HG03342 (cell line): ENCODE measurements at regions not wholly inside any gene's neighbourhood (a gene's known extent, or its start where the extent isn't known, plus 50 kb on each side); places are given as distances from the start of the nearest gene placed in this dataset.
"Not testable (repeated sequence)": the region's sequence is repeated elsewhere in the genome, so short reads cannot be mapped to it uniquely, and the experiment has no call there.

Experiments
- ATAC-seq: cut with Tn5 transposase; IDR thresholded peaks from one replicate; pipeline ENCODE4 v1.9.1; 2021; ENCODE audit warnings: mild to moderate bottlenecking, moderate library complexity; ENCODE audit not compliant: unreplicated experiment

DNA sequence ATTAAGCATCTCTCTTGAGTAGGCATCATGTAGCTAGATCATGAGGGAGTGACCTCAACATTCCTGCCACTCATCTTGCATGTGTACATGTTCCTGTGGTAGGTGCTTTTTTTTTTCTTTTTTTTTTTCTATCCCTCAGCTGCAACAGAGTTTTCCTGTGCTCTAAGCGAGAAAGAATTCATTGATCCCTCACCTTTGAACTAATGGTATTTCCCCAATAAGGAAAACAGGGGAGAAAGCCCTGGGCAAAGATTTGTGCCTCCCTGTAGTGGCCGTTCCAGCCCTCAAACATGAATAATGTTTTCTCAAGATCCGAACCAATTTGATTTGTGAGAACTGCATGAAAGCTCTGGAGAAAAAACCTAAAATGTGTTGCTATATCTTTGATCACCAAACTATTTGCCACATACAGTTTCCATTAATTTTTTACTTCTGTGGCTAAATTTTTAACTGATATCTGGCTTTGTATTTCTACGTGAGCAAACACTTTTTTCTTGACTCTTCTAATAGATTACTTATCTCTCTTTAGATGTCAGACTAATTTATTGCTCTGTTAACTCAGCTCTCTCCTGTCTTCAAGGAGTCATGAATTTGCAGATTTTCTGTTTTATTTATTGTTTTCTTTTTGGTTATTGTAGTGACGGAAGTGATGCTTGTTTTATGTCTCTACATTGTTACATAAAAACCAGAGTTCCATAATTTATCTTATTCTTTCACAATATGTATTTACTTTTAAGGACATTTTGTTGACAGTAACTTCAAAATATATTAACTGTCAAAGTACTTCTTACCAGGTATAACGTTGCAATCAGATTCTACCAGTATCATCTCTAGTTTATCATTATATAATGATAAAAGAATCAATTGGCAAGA lies 1396.5 kb downstream of the OTOL1 start:
- ATAC-seq: no peak

- ATAC-seq: no peak
Measured at GRCh38 chr3:162897291-162897690, 1400.7 kb downstream of the OTOL1 start.

DNA sequence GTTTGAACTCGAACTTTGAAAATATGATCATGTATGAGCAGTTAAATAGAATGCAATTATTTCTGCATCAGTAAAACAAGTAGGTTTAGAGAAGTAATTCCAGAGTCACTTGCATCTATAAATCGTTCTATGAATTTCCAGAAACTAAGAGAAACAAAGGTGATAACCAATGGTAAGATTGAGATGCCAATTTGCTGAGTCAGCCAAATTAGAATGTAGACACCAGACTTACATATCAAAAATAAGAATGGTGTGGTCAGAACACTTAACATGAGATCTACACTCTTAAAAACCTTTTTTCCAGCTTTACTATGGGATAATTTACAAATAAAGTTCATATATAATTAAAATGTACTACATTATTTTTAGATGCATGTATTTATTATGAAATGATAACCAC lies 1435.9 kb downstream of the OTOL1 start:
- ATAC-seq: no peak

DNA sequence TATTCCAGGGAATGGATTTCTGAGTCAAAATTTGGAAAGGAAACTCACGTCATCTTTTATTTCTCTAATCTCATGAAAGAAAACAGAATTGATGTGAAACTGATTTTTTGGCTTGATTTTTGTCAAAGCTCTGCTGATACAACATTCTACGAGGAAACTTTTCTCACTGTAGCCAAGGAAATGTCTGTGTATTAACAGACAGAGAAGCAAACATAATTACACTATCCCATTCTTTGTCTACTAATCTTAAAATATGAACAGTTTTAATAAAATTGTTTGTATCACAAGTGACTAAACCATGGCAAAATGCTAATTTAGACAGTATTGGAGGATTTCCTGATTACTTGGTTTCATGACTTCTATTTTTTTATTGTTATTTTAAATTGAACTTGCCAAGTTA lies 1437.0 kb downstream of the OTOL1 start:
- ATAC-seq: no peak

GRCh38 chr3:162936706-162937105 lies 1440.1 kb downstream of the OTOL1 start:
- no peak for ATAC-seq

DNA sequence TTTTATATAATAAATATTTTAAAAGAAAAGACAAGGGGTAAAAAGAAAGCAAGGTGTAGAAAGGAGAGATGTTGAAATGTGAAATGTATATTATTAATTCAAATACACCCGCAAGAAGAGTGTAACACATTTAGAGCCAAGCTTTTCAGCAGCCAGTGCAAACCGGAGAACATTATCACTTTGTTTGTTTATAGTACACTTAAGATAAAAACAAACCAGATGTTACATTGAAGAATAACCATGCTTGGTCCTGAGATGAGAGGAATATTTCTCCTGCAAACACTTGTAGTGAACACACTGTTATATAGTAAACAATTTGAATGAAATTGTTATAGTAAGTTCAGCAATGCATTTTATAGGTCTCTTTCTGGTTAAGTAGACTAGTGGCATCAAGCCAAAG lies 1441.5 kb downstream of the OTOL1 start:
- ATAC-seq: no peak

DNA sequence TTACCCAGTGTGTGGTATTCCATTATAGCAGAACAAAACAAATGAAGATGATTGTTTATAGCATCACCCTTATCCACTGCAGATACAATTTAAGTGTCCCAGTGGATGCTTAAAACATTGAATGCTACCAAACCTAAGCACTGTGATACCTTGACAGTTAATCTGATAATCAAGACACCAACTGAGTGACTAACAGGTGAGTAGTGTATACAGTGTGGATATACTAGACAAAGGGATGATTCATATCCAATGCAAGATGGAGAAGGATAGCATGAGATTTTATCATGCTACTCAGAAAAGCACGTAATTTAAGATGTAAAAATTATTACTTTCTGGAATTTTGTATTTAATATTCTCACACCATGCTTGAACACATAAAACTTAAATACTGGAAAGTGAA lies 1449.0 kb downstream of the OTOL1 start:
- ATAC-seq: no peak

GRCh38 chr3:162956711-162957110 lies 1460.1 kb downstream of the OTOL1 start:
- ATAC-seq: no peak

- ATAC-seq: no peak
Measured at GRCh38 chr3:162960269-162960668, 1463.7 kb downstream of the OTOL1 start.

DNA sequence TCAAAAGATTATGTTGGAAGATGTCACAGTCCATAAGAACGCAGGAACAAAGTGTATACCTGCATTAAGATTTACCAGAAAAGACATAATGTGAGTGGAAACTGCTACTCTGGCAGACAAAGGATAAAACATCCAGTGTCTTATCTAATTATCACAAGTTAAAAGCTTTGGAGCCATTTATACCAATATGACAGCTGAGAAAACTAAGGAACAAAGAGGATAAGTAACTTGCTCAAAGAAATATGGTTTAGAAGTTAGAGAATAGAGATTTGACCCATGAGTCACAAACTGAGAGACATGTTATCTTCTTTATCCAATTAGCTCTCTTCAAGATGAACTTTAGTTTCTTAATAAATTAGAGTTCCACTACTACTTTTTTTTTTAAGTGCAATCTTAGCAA lies 1473.7 kb downstream of the OTOL1 start:
- no peak for ATAC-seq

- ATAC-seq: no peak
Measured at GRCh38 chr3:162971715-162972114, 1475.1 kb downstream of the OTOL1 start.

DNA sequence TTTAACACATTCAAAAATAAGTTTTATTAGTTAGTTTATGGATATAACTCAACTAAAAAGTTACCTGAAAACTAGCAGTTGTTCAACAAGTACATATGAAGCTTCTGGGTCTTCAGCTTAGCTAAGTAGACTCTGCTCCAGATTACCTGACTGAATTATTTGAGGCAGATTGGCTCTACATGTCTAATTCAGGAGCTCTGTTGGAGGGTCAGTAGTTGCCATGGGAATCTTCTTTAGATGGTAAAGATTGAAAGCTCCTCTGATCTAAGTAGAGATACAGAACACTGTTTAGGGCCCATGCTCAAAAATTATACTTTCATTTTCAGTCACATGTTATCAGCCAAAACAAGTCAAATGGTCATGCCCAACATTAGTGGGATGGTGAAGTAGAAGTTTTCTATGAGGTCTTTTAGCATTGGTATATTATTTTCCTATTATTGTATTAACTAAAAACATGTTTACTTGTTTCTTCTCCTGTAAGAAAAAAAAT lies 1476.9 kb downstream of the OTOL1 start:
- no peak for ATAC-seq

DNA sequence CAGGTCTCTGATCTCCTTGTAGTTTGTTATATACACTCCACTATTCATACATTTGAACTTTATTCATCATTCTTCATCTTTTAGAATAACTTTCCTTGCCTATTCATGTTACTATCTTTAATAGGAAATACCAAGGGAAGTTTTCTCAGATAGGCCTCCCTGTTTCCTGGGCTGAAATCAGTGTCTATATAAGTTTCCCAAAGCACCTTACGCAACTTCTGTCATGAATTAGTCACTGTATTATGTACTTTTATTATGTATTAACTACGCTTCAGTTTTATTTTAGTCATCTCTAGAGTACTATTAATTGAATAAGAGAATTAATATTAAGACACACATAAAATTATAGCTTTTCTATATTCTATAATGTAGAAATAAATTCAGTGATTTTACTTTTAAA lies 1481.5 kb downstream of the OTOL1 start:
- no peak for ATAC-seq

DNA sequence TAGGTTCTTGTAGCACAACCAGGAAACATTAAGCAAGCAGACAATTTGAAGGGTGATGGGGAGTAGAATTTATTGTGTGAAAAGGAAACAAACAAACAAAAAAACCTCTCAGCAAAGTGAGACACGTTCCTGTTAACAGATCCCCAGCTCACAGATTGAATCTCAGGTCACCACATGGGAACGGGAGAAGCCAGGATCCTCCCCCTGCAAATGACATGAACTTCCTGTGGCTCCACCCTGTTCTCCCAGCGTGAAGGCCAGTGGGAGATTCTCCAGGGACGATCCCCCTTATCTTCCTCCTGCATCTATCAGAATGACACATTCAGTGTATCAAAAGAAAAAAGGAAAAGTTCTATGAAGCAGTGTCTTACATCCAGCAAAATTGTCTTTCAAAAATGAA lies 1488.1 kb downstream of the OTOL1 start:
- ATAC-seq: no peak

DNA sequence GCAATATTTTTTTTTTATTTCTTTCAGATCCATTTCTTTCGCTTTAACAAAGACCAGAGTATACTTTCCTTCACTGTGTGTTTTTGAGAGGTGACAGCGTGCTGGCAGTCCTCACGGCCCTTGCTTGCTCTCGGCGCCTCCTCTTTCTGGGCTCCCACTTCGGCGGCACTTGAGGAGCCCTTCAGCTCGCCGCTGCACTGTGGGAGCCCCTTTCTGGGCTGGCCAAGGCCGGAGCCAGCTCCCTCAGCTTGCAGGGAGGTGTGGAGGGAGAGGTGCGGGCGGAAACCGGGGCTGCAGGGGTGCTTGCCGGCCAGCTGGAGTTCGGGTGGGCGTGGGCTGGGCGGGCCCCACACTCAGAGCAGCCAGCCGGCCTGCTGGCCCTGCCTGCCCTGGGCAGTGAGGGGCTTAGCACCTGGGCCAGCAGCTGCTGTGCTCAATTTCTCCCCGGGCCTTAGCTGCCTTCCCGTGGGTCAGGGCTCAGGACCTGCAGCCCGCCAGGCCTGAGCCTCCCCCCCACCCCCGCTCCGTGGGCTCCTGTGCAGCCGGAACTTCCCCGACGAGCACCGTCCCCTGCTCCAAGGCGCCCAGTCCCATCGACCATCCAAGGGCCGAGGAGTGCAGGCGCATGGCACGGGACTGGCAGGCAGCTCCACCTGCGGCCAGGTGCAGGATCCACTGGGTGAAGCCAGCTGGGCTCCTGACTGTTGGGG lies 1490.6 kb downstream of the OTOL1 start:
- not testable (repeated sequence) for ATAC-seq

GRCh38 chr3:162992741-162993140 lies 1496.1 kb downstream of the OTOL1 start:
- ATAC-seq: no peak

- no peak for ATAC-seq
Measured at GRCh38 chr3:162994165-162994564, 1497.6 kb downstream of the OTOL1 start.

DNA sequence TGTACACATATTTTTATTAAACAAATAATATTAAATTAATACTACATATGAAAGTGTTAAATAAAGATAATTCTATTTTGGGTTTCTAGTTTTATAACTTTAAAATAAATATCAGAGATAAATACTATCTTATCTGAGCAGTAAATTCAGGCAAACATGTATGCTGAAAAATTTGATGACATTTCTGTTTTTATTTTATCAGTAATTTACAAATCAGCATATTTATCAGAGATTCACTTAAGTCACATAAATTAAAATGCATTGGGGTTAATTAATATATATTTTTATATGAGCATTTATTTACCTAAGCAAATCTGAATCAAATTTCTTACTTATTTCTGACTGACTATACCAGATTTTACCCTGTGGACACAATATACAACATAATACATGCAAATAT lies 1499.8 kb downstream of the OTOL1 start:
- no peak for ATAC-seq

GRCh38 chr3:162998205-162998604 lies 1501.6 kb downstream of the OTOL1 start:
- ATAC-seq: no peak

DNA sequence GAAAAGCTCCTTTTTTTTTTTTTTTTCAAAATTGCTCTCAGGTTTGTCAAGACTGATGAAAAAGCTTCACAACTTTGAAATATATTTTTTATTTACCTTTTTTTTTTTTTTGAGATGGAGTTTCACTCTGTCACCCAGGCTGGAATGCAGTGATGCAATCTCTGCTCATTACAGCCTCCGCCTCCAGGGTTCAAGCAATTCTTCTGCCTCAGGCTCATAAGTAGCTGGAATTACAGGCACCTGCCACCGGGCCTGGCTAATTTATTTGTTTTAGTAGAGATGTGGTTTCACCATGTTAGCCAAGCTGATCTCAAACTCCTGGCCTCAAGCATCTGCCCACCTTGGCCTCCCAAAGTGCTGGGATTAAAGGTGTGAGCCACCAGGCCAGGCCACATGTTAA lies 1515.0 kb downstream of the OTOL1 start:
- ATAC-seq: no peak

DNA sequence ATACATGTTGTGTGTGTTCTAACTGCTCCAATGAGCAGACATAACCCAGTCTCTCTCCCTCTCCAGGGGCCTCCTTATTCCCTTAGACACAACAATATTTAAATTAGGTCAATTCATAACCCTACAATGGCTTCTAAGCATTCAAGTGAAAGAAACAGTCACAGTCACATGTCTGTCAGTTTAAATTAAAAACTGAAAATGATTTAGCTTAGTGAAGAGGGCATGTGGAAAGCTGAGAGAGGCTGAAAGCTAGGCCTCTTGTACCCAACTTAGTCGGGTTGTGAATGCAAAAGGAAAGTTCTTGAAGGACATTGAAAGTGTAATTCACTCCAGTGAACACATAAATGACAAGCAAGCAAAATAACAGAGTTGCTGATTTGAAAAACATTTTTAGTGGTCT lies 1519.6 kb downstream of the OTOL1 start:
- ATAC-seq: no peak

- ATAC-seq: no peak
Measured at GRCh38 chr3:163018067-163018466, 1521.5 kb downstream of the OTOL1 start.
